HCT116 (cell line): ENCODE measurements at regions not wholly inside any gene's neighbourhood (a gene's known extent, or its start where the extent isn't known, plus 50 kb on each side); places are given as distances from the start of the nearest gene placed in this dataset.

Experiments
- ATAC-seq: fragments of 200-7000 bp; cut with Tn5 transposase; 2 replicates; pipeline ENCODE4 v1.9.1; 2020; ENCODE audit warnings: mild to moderate bottlenecking, moderate library complexity
- BruUV-seq: library from RNA; stranded (reverse); fragments of 400-500 nt; replicated peaks from 2 replicates; lab custom pipeline; 2021; lab: Mats Ljungman, UMichigan
- CTCF ChIA-PET: fragments of 300-600 bp; sonication (Branson Sonifier 250); formaldehyde crosslinking; loops from one replicate; lab custom pipeline; 2021; ENCODE audit warnings: antibody characterized with exemption; lab: Charles Lee
- POLR2A ChIA-PET: fragments of 300-600, 350-600 bp; sonication (Branson Sonifier 250); formaldehyde crosslinking; loops from one replicate; lab custom pipeline; 2021; ENCODE audit warnings: antibody characterized with exemption; lab: Charles Lee
- RAD21 ChIA-PET, 2 experiments: fragments of 300-600 bp; sonication (Branson Sonifier 250); formaldehyde crosslinking; loops; one replicate each; lab custom pipeline; 2023; ENCODE audit warnings: low total read pairs in 2 of 2; ENCODE audit not compliant: uncharacterized antibody in 2 of 2, unreplicated experiment in 2 of 2, low non-redundant PET in 1 of 2; lab: Charles Lee
- DNase-seq: peaks from one replicate; pipeline ENCODE4 v3.0.0-alpha.2; 2010; ENCODE audit warnings: low read depth, low spot score
- H2AFZ ChIP-seq: fragments of 200-600 bp; shearing (Covaris generic), sonication (generic); 2 replicates; pipeline ENCODE4 v1.6.1; 2017; ENCODE audit warnings: low read depth, mixed run types, mixed read lengths, antibody characterized with exemption, low read length; ENCODE audit not compliant: poor library complexity, severe bottlenecking
- H3K27ac ChIP-seq: 2 replicates; pipeline ENCODE4 v1.5.1; 2012; ENCODE audit warnings: low read depth, low read length
- H3K27me3 ChIP-seq: fragments of 200-600 bp; sonication (generic); 2 replicates; pipeline ENCODE4 v1.6.1; 2016; ENCODE audit warnings: mixed run types, low read length, mixed read lengths; ENCODE audit not compliant: insufficient read depth
- H3K36me3 ChIP-seq, 2 experiments: fragments of 200-500 bp in 1 of 2; fragments of 200-600 bp in 1 of 2; sonication (Bioruptor generic) in 1 of 2; sonication (generic) in 1 of 2; 2 replicates each; pipeline versions ENCODE4 v1.5.1 to v1.6.1; 2014 to 2016; ENCODE audit warnings: low read length in 2 of 2, inconsistent platforms in 1 of 2, mixed read lengths in 1 of 2, mixed run types in 1 of 2; ENCODE audit not compliant: insufficient read depth in 2 of 2, control insufficient read depth in 1 of 2
- H3K4me1 ChIP-seq, 2 experiments: fragments of 200-600 bp in 1 of 2; sonication (generic) in 1 of 2; 2 replicates each; pipeline versions ENCODE4 v1.5.1 to v1.6.1; 2012 to 2017; ENCODE audit warnings: low read length in 2 of 2, inconsistent platforms in 1 of 2, mild to moderate bottlenecking in 1 of 2, mixed read lengths in 1 of 2, mixed run types in 1 of 2, moderate library complexity in 1 of 2; ENCODE audit not compliant: insufficient read depth in 2 of 2, control insufficient read depth in 1 of 2
- H3K4me2 ChIP-seq: fragments of 200-600 bp; sonication (generic); 2 replicates; pipeline ENCODE4 v1.6.1; 2017; ENCODE audit warnings: mixed run types, low read length, mixed read lengths
- H3K4me3 ChIP-seq, 2 experiments: fragments of 200-600 bp in 1 of 2; sonication (generic) in 1 of 2; replicated peaks in 1 of 2; 2 replicates each; pipeline ENCODE4 v1.5.1; 2011 to 2016; ENCODE audit warnings: low read length in 2 of 2, control low read depth in 1 of 2, low read depth in 1 of 2, mild to moderate bottlenecking in 1 of 2, mixed read lengths in 1 of 2, mixed run types in 1 of 2
- H3K79me2 ChIP-seq: fragments of 200-600 bp; sonication (generic); 2 replicates; pipeline ENCODE4 v1.6.1; 2017; ENCODE audit warnings: mild to moderate bottlenecking, mixed run types, low read length, moderate library complexity, mixed read lengths; ENCODE audit not compliant: insufficient read depth
- H3K9ac ChIP-seq: fragments of 200-600 bp; sonication (generic); 2 replicates; pipeline ENCODE4 v1.6.1; 2016; ENCODE audit warnings: low read length, mixed read lengths
- H3K9me2 ChIP-seq: fragments of 200-600 bp; sonication (generic), shearing (Covaris generic); 2 replicates; pipeline ENCODE4 v1.6.1; 2017; ENCODE audit warnings: mixed run types, mild to moderate bottlenecking, moderate library complexity; ENCODE audit not compliant: insufficient read depth
- H3K9me3 ChIP-seq, 2 experiments: fragments of 200-500 bp in 1 of 2; fragments of 200-600 bp in 1 of 2; sonication (Bioruptor generic) in 1 of 2; sonication (generic) in 1 of 2; 2 replicates each; pipeline ENCODE4 v1.6.1; 2014 to 2017; ENCODE audit warnings: low read length in 2 of 2, mixed read lengths in 2 of 2, inconsistent platforms in 1 of 2, low read depth in 1 of 2, mild to moderate bottlenecking in 1 of 2, mixed run types in 1 of 2, moderate library complexity in 1 of 2; ENCODE audit not compliant: control insufficient read depth in 1 of 2, insufficient read depth in 1 of 2
- H4K20me1 ChIP-seq: fragments of 200-600 bp; sonication (generic), shearing (Covaris generic); 2 replicates; pipeline ENCODE4 v1.6.1; 2017; ENCODE audit warnings: mixed run types, mild to moderate bottlenecking, moderate library complexity; ENCODE audit not compliant: insufficient read depth
- CBX3 ChIP-seq: IDR thresholded peaks from 2 replicates; pipeline ENCODE4 v1.6.1; 2012; ENCODE audit warnings: low read depth
- CEBPB ChIP-seq: IDR thresholded peaks from 2 replicates; pipeline ENCODE4 v1.6.1; 2012; ENCODE audit warnings: low read depth
- EZH2 ChIP-seq: fragments of 200-600 bp; sonication (generic); IDR thresholded peaks from 2 replicates; pipeline ENCODE4 v1.6.1; 2017; ENCODE audit warnings: antibody characterized with exemption, mixed run types
- EZH2phosphoT487 ChIP-seq: fragments of 200-600 bp; IDR thresholded peaks from 2 replicates; pipeline ENCODE4 v1.6.1; 2018; ENCODE audit warnings: antibody characterized with exemption, borderline replicate concordance
- FOSL1 ChIP-seq: IDR thresholded peaks from 2 replicates; pipeline ENCODE4 v1.6.1; 2012; ENCODE audit warnings: low read depth
- POLR2A ChIP-seq: IDR thresholded peaks from 2 replicates; pipeline ENCODE4 v1.7.0; 2011; ENCODE audit warnings: borderline replicate concordance; ENCODE audit not compliant: insufficient read depth, insufficient read length; ENCODE audit errors: extremely low read depth
- SIN3A ChIP-seq: IDR thresholded peaks from 2 replicates; pipeline ENCODE4 v1.6.1; 2012; ENCODE audit warnings: low read depth
- YY1 ChIP-seq: IDR thresholded peaks from 2 replicates; pipeline ENCODE4 v1.6.1; 2011; ENCODE audit warnings: low read length, low read depth, moderate library complexity, mild to moderate bottlenecking; ENCODE audit not compliant: insufficient replicate concordance; ENCODE audit errors: extremely low read depth
- ZFX ChIP-seq: fragments of 450-650 bp; IDR thresholded peaks from 2 replicates; pipeline ENCODE4 v1.6.1; 2017
- intact Hi-C: fragments of 100-400 bp; cut with micrococcal nuclease; formaldehyde crosslinking; loops from 2 replicates; pipeline ENCODE4 v1.10.0; 2022
- TF ChIP-seq, protein P1 (sequence below): IDR thresholded peaks from 2 replicates; pipeline ENCODE4 v1.6.1; 2012
- TF ChIP-seq, protein P2 (sequence below): IDR thresholded peaks from 2 replicates; pipeline ENCODE4 v1.6.1; 2011; ENCODE audit warnings: mild to moderate bottlenecking, low read length, moderate library complexity; ENCODE audit not compliant: insufficient replicate concordance; ENCODE audit errors: extremely low read depth

GRCh38 chr3:35524856-35525255 lies 114.5 kb upstream of the ARPP21 start (continued):
- TF ChIP-seq, protein P1, sequence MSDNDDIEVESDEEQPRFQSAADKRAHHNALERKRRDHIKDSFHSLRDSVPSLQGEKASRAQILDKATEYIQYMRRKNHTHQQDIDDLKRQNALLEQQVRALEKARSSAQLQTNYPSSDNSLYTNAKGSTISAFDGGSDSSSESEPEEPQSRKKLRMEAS, result no peak
- TF ChIP-seq CBX3 (no peak), FOSL1 (no peak)

DNA sequence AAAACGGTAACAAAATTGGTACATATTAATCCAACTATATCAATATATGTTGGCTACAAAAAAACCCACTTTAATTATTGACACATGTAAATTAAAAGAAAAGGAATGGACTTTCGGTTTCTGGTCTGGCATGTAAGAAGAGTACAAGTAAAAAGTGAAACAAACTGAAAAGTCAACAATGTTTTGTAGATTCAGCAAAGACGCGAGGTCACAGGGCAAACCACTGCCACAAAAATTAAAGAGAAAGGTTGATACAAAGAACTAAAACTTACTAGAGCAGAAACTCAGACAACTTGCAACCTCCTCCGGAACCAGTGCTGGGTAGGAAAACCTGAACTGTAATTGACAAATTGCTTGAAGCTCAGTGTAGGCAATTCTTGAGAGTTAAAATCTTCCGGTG lies 110.6 kb upstream of the ARPP21 start:
- intact Hi-C loops, result no loop called here
- POLR2A ChIA-PET, result no interaction called here
- CTCF ChIA-PET, result no interaction called here
- Histone ChIP-seq H3K27me3 (no peaks in the 10 kb centered on the region), H3K4me1 (no peaks in the 10 kb centered on the region), H4K20me1 (no peaks in the 10 kb centered on the region), H3K4me3 (no peak overlapping the region), H3K9ac (no peak overlapping the region), H3K36me3 (no peaks in the 10 kb centered on the region), H3K4me2 (no peak overlapping the region), H3K9me3 (peaks cover 8 to 17% of the 10 kb centered on the region in 2 experiments; a peak in 2 of 4 replicates), H3K9me2 (no peaks in the 10 kb centered on the region), H2AFZ (no peak overlapping the region), H3K79me2 (no peaks in the 10 kb centered on the region), H3K27ac (no peak overlapping the region)
- DNase-seq (no peak), ATAC-seq (no peak)
- TF ChIP-seq YY1, result no peak
- no peak for TF ChIP-seq EZH2phosphoT487
- no peak for TF ChIP-seq SIN3A
- no peak for TF ChIP-seq CEBPB
- no peak for TF ChIP-seq ZFX
- TF ChIP-seq, protein P2, sequence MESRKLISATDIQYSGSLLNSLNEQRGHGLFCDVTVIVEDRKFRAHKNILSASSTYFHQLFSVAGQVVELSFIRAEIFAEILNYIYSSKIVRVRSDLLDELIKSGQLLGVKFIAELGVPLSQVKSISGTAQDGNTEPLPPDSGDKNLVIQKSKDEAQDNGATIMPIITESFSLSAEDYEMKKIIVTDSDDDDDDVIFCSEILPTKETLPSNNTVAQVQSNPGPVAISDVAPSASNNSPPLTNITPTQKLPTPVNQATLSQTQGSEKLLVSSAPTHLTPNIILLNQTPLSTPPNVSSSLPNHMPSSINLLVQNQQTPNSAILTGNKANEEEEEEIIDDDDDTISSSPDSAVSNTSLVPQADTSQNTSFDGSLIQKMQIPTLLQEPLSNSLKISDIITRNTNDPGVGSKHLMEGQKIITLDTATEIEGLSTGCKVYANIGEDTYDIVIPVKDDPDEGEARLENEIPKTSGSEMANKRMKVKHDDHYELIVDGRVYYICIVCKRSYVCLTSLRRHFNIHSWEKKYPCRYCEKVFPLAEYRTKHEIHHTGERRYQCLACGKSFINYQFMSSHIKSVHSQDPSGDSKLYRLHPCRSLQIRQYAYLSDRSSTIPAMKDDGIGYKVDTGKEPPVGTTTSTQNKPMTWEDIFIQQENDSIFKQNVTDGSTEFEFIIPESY, result no peak
- TF ChIP-seq POLR2A, result no peak
- no peak for TF ChIP-seq EZH2
- TF ChIP-seq CBX3, result no peak
- RAD21 ChIA-PET, result no interaction called here
- no TSS peak for BruUV-seq
